HG03196 (cell line): ENCODE measurements at regions not wholly inside any gene's neighbourhood (a gene's known extent, or its start where the extent isn't known, plus 50 kb on each side); places are given as distances from the start of the nearest gene placed in this dataset.

ENCODE experiments used
- ATAC-seq: cut with Tn5 transposase; IDR thresholded peaks from one replicate; pipeline ENCODE4 v1.9.1; 2021; ENCODE audit not compliant: unreplicated experiment

DNA sequence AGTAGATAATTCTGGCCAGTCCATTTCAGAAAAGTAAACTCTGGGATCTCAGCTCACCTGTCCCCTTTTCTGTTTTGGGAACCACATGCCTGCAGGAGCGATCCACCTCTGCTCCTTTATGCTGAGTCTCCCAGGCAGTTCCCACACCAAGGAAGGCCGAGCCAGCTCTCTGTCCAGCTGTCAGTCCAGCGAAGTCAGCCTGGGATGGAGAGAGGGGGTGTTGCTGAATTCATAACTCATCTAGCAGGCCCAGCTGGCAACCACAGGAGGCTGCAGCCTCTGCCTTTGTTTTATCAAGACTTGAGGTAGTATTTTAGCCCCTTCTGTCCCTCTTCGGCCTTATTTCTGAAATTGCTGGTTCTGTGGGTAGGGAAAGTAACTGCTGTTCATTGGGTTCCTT, 209.9 kb downstream of the ARL4C start:
- no peak for ATAC-seq

DNA sequence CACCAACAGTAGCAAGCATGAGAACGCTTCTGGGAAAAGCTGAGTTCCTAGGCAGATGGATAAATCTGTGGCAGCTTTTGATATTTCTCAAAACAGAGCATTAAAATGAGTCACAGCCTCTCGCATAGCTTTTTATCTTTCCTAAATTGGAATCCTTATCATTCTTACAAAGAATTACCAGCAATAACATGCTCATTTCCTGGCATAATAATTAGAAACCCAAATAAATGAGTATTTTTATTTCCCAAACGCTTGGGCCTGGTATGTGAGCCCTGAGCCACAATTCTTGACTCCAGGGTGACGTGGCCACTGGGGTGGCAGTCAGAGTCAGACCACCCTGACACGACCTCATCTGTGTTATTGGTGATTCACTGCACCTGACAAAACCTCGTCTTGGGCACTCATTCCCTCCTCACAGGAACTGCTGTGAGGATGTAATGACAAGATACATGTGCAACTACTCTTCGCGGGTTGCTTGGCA, 210.7 kb downstream of the ARL4C start:
- ATAC-seq: no peak

DNA sequence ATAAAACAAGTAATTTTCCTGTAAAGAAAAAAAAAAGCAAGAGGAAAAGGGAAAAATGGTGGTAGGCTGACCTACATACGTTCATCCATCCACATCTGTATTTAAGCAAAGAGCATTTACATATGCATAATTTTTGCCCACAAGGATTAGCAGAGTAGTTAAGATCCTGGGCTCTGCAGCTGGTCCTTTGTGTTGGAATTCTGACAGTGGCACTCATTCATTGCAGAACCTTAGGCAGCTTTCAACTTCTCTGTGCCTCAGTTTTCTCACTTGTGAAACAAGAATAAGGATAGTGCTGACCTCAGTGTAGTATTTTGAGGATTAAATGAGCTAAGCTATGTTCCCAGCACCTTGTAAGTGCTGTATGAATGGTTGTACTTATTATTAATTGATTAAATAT, 211.3 kb downstream of the ARL4C start:
- ATAC-seq: no peak

DNA sequence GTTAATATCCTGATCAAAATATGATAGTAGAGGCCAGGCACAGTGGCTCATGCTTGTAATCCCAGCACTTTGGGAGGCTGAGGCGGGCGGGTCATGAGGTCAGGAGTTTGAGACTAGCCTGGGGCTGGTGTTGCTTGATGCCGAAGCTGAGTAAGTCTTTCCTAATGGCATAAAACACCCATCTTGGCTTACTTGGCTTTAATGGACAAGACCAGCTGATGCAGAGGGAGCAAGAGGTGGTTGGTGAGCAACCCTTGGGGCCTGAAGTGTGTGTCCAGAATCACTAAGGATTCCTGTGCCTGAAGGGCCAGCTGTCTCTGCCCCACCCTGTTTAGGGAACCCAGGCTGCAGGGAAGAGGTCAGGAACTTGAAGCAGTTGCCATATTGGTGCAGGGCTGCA, 217.2 kb downstream of the ARL4C start:
- no peak for ATAC-seq

DNA sequence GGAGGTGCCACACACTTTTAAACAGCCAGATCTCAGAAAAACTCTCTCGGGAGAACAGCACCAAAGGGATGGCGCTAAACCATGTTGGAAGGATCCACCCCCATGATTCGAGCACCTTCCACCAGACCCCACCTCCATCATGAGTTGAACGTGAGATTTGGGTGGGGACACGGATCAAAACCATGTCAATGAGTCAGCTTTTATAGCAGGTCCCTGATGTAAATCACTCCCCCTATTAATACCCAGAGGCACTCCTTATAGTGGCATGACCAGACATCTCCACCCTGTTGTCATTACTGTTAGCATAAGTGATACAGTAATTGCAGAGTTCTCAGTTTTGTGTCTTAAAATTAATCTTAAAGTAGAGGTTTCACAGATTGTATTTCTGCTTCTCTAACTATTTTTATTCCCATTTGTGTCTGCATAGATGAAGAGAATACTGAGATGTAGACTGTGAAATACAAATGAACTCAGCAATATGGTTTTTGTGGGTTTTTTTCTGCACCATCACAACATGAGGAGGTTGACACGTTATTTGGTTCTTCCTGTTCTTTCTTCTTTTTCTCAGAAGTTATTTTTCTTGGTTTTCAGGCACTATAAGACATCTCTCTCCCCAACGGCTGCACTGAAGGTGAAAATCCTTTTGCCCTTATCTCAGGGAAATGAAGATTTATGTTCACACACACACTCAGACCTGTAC, 218.2 kb downstream of the ARL4C start:
- no peak for ATAC-seq

DNA sequence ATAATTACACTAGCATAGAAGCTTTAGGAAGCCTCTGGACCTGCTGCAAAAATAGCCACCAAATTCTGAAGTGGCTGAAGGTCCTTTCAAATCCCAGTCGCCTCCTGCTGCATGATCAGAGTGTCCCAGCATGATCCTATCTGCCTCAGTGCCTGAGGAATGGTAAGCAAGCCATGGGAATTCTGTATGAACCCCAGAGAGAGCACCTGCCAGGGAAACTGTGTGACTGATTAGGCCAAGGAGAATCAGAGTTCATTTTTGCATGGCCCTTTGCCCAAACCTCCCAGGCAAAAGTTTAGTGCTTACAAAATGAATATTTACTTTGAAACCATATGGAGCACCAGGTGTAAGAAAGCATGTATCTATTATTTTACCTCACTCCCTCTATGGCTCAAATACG, 221.4 kb downstream of the ARL4C start:
- ATAC-seq: no peak

DNA sequence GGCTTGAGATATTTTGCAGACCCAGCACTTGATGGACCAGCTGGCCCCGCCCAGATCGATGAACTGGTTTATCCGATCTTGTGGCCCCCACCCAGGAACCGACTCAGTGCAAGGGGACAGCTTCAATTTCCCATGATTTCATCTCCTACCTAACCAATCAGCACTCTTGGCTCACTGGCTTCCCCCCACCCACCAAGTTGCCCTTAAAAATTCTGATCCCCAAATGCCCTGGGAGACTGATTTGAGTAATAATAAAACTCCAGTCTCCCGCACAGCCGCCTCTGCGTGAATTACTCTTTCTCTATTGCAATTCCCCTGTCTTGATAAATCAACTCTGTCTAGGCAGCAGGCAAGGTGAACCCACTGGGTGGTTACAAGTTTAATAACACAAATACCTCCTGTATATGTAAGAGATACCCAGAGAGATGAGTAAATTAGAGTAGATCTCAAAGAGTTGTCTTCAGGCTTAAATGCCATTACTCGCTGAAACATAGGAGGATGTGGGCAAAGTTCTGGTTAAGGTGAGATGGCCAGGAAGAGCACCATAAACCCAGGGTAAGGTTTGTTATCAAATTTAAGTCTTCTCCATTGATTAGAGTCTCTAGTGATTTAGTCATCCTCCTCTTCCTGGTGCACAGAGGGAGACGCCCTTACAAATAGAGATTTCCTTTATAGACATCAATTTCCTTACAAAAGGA, 222.8 kb downstream of the ARL4C start:
- ATAC-seq: no peak

DNA sequence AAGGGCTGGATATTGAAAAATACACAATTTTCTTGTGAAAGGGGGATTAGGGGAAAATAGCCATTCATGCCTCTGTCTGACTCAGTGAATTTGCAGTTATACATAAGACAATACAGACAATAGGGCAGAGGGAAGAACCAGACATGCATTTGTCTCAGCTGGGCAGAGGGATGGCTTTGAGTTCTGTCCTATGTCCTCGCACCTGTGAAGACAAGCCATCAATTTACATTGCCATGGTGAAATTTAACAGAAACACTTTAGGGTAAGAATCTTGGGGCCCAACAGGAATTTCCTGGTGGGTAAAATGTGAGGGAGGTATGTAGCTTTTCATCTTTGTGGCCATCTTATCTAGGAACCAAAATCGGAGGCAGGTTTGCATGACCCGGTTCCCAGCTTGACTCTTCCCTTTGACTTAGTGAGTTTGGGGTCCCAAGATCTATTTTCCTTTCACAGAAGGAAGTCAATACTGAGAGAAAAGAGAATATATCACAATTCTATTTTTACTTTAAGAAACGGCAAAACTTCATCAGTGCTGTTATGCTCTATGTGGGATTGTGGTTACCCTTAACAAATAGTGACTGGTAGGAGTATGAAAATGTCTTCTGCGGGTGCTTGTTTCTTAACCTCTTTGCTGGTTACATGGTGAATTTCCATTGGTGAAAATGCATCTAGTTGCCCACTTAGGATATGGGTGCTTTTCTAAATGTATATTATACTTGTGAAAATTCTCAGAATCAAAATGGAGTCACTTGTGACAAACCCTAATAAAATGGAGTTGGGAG, 221.8 kb downstream of the SPP2 start:
- no peak for ATAC-seq

DNA sequence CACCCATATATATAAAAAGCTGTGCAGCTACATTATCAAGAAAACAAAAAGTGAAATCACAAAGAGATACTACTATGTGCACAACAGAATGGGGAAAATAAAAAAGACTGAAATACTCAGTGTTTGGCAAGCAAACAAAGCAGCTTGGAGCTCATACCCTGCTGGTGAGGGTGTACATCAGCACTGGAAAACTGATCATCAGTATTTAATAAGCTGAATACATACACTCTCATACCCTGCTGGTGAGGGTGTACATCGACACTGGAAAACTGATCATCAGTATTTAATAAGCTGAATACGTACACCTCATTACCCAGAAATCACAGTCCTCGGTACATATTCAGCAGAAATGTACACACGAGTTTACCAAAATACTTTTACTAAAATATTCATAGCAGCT, 220.8 kb downstream of the SPP2 start:
- ATAC-seq: no peak

DNA sequence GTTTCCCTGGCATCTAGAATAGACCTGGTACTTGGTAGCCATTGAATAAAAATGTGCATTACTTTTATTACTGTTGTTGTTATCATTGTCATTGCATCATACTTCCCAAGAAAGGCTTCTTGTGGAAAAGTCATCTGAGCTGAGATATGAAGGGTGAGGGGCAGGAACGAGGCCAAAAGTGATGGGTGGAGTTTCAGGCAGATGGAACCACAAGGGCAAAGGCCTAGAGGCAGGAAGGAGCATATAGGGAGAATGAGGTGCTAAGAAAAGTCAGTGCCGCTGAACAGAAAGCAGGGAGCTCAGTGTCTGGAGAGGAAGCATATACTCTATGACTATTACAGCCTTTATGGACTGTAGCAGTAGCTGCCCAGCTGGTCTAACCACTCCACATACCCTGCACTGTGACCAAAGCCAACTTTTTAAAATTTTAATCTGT, 219.3 kb downstream of the SPP2 start:
- no peak for ATAC-seq

DNA sequence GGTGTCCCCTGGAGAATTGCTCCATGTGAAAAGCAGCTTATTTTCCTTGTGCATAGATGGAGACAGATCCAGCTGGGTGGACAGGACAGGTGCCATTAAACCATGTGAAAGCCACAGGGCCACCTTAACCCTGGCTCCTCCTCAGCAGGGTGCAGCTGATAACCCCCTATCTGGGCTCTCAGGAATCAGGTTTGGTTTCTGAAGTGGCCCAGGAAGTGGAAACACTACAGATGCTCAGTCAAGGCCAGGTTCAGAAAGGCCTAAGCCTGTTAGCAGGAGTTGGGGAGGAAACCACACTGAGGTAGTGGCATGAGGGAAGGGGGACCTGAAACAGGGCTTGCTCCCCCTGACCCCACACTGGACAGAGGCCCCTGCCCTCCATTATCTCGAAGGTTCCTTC, 217.0 kb downstream of the SPP2 start:
- no peak for ATAC-seq

DNA sequence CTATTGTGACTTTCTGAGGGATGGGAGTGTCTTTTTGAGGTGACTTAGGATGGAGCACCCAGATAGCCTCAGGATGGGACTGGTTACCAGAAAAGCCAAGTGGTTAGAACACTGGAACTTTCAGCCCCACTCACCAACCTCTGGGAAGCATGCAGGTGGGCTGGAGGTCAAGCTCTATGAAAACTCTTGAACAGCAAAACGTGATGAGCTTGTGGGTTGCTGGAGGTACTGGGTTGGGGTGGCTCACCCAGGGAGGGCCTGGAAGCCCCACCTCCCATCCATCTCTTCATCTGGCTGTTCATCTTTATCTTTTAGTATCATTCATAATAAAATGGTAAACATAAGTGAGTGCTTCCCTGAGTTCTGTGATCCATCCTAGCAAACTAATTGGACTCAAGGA, 216.4 kb downstream of the SPP2 start:
- ATAC-seq: no peak

DNA sequence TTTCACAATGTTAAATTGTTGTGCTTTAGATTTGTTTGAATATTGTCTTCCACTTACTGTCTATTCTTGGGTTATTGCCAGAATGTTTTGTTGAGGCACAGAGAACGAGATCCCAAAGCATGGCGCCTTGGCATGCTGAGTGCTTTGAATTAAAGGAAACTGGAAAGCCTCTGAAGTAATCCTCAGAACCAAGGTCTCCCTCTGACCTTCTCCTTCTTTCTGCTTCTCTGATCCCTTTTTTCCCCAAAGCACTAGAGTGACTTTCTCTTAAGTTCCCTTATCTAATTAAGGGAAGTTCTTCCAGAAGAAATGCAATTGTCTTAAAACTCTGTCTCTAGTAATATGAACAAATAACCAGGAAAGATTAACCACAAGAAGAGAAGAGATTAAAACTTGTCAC, 214.7 kb downstream of the SPP2 start:
- ATAC-seq: no peak

DNA sequence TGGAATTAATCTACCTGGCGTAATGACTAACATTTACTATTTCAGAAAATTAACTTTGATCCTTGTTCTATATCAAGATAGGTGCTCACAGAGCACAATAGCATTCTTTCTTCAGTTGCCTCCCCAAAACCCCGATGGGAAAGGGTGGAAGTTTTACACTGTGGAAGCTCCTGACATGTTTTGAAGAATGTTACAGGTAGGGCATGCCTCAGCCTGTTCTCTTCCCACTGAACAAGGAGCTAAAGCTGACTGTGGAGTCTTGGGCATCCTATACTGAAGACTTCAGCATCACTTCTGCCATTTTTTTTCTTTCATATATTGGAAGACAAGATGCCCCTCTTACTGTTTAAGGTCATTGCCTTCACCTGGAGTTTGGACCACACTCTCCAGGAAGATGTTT, 211.2 kb downstream of the SPP2 start:
- ATAC-seq: no peak

DNA sequence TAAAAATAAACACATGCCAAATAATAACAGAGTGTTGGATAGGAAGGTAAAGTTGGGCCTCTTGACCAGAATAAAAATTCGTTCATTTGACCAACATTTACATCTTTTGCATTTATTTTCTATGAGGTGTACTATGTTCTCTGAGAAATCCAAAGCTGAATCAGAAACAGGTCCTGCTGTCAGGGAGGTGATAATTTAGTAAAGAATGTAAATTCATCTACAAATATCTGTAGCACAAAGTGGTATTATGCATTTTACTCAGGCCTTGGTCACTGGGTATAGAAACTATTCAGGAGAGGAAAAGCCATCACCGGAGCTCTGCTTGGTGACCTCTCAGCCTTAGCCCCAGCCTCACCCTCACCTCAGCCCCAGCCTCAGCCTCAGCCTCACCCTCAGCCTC, 208.9 kb downstream of the SPP2 start:
- no peak for ATAC-seq

DNA sequence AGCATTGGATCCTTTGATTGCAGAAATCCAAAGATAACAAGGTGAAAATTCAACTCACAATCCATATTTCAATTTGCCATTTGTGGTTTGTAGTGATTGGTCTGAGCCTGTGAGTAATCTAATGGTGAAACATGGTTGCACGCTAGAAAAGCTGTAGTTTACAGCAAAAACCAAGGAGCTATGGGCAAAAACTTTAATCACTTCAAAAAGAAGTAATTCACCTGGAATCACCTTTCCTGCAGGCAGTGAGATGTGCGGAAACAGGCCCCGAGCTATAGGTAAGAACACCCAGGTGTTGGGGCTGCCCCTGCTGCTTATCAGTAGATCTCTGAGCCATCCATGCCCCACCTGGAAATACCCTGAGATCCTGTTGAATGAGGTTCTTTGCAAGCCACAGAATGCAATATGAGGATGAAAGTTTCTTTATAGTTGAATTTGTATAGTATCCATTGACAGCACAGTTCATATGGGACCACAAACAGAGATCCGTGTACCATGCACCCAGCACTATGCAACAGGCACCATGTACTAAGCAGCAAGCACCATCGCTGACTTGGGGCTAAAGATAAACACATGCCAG, 208.2 kb downstream of the SPP2 start:
- ATAC-seq: no peak

DNA sequence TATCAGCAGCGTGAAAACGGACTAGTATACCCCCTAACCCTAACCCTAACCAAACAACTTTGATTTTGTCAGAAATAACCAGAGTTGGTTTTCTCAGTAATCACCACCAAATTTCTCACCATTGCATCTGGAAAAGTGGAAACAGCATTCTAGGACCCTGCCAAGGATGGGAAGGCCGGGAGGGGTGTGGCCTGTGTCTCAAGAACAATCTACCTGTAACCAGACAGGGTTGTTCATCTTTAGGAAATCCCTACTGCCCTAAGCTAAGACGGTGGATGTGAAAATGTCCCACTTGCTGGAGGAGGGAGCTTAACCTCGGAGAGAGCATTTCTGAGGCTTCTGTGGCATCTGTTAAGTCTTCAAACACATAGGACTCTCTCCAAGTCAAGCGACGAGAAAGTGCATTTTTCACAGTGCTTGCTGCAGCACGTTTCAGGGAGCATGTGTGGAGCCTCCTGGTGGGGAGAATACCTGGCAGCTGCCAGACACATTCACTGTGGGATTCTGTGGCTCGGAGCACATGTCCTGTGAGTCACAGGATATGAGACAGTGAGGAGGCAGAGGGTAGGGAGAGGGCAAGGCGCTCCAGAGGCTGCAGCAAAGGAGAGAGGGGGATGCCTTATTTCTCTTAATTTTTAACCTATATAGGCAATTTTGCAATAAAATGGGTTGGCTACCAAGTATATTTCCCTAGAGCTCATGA, 207.5 kb downstream of the SPP2 start:
- ATAC-seq: no peak

DNA sequence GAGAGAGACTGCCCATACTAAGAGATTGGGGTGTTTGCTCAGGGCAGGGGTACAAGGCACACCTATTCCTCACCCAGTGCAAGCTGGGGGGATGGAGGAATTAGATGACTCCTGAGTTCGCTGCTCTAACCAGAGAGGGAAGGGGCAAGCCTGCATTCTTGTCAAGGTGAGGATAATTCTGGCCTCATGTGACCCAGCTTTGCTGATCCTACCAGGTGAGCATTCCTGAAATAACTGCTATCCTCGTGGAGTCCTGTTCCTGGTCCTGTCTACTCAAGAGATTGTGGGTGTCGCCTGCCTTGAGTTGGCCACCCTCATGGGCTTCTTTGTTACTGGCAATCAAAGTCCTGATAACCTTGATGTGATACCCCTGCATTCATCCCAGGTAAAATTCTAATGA, 206.0 kb downstream of the SPP2 start:
- no peak for ATAC-seq

DNA sequence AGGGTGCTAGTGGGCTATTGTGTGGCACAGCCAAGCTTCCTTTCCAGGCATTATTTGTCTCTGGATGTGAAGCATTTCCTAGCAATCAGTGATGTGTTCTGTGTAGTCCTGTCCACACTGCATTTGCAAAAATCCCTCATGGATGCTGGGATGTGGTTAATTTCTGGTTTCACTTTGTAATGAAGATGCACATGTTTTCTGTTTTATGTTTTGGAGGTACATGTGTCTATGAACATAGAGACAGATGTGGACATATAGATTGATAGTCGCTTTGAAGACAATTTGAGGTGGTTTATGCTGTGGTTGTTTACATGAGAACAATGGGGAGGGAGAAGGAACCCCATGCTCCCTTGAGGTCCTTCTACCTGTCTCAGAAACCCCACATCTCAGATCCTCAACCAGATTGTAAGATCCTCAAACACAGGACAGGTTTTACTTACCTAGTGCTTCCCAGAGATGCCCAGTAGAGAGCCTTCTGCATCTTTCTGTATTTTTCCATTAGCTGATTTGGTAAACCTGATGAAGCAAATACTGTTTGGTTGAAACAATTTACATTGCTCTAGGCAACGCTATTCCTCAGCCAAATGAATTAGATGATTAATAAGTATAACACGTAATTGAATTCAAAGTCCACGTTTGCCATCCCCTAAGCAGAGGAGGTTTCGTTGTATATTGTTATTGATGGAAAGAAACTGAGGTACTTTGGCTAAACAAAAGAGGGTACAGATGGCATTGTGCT, 204.4 kb downstream of the SPP2 start:
- ATAC-seq: no peak

DNA sequence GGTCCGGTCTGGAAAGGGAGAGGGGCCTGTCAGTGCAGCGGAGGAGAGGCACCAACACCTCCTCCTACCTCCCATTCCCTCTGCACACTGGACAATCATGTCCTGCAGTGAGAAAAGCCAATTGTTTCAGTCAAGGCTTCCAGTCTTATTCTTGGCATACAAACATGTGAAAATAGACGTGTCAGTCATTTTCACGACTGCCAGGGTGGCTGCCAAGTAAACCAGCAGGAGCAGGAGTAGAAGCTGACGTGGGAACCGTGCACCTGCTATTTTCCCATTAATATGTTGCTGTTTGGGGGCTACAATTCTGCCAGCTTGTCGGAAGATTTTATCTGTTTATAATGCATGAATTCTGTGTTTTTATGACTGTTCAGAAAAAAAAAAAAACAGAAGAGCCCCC, 202.3 kb downstream of the SPP2 start:
- no peak for ATAC-seq
